K562 (cell line): ENCODE measurements at regions not wholly inside any gene's neighbourhood (a gene's known extent, or its start where the extent isn't known, plus 50 kb on each side); places are given as distances from the start of the nearest gene placed in this dataset.

Source experiments
- ATAC-seq: fragments of 200-7000 bp; cut with Tn5 transposase; 3 replicates; pipeline ENCODE4 v1.9.1; 2020; ENCODE audit warnings: moderate library complexity
- BruUV-seq: library from RNA; stranded (reverse); fragments of 400-500 nt; replicated peaks from 2 replicates; lab custom pipeline; 2021; lab: Mats Ljungman, UMichigan
- CTCF ChIA-PET: fragments of 300-600 bp; formaldehyde crosslinking; extraction: SDS; loops from one replicate; lab custom pipeline; 2021; ENCODE audit warnings: low intra/inter-chr PET ratio; lab: Yijun Ruan, JAX
- POLR2A ChIA-PET: fragments of 300-600, 350-650 bp; sonication (Branson Sonifier 250); formaldehyde crosslinking; extraction: SDS; loops from one replicate; lab custom pipeline; 2021; ENCODE audit warnings: antibody characterized with exemption, inconsistent platforms; lab: Yijun Ruan, JAX
- DNase-seq, 4 experiments: peaks; one replicate each; pipeline versions ENCODE4 v3.0.0 to v3.0.0-alpha.2; 2011 to 2018; ENCODE audit warnings: low spot score in 3 of 4, mixed read lengths in 3 of 4; ENCODE audit errors: extremely low read depth in 1 of 4
- FAIRE-seq: peaks from 2 replicates; lab custom pipeline; 2011; peaks lifted over from hg19 to GRCh38; lab: Jason Lieb, UNC
- H2AFZ ChIP-seq: 2 replicates; pipeline ENCODE4 v1.6.0; 2011; ENCODE audit warnings: low read depth, low read length, control low read depth, inconsistent platforms
- H3K27ac ChIP-seq: fragments of 200-600 bp; 3 replicates; pipeline ENCODE4 v1.8.0; 2011; ENCODE audit warnings: low read depth, mild to moderate bottlenecking, control low read depth, inconsistent platforms, low read length, moderate library complexity, mixed read lengths; ENCODE audit errors: extremely low read depth
- H3K27me3 ChIP-seq, 2 experiments: fragments of 300-600 bp in 1 of 2; 2 replicates in 1 of 2; 3 replicates in 1 of 2; pipeline versions ENCODE4 v1.6.0 to v1.8.0; 2011; ENCODE audit warnings: inconsistent platforms in 2 of 2, low read length in 2 of 2, mild to moderate bottlenecking in 1 of 2, mixed read lengths in 1 of 2, moderate library complexity in 1 of 2; ENCODE audit not compliant: control insufficient read depth in 2 of 2, insufficient read depth in 2 of 2
- H3K36me3 ChIP-seq: fragments of 300-600 bp; 3 replicates; pipeline ENCODE4 v1.8.0; 2011; ENCODE audit warnings: mild to moderate bottlenecking, low read length, inconsistent platforms; ENCODE audit not compliant: control insufficient read depth, insufficient read depth
- H3K4me1 ChIP-seq, 2 experiments: fragments of 200-600 bp in 1 of 2; replicated peaks in 1 of 2; 2 replicates in 1 of 2; 3 replicates in 1 of 2; pipeline versions ENCODE4 v1.5.1 to v1.8.0; 2011; ENCODE audit warnings: inconsistent platforms in 2 of 2, low read length in 2 of 2, mild to moderate bottlenecking in 1 of 2, mixed read lengths in 1 of 2, moderate library complexity in 1 of 2; ENCODE audit not compliant: control insufficient read depth in 2 of 2, insufficient read depth in 2 of 2
- H3K4me2 ChIP-seq: 2 replicates; pipeline ENCODE4 v1.6.1; 2011; ENCODE audit warnings: low read length, control low read depth, inconsistent platforms, mixed read lengths; ENCODE audit not compliant: insufficient read depth
- H3K4me3 ChIP-seq: fragments of 200-600 bp; sonication (generic), shearing (Covaris generic); 2 replicates; pipeline ENCODE4 v1.5.1; 2016; ENCODE audit warnings: control low read depth, inconsistent platforms
- H3K79me2 ChIP-seq: fragments of 200-600 bp; 3 replicates; pipeline ENCODE4 v1.8.0; 2011; ENCODE audit warnings: low read length, inconsistent platforms; ENCODE audit not compliant: control insufficient read depth, insufficient read depth
- H3K9ac ChIP-seq, 2 experiments: 2 replicates each; pipeline versions ENCODE4 v1.6.0 to v1.6.1; 2011; ENCODE audit warnings: low read depth in 2 of 2, low read length in 2 of 2, control low read depth in 1 of 2, inconsistent platforms in 1 of 2, mild to moderate bottlenecking in 1 of 2, mixed read lengths in 1 of 2; ENCODE audit not compliant: insufficient read depth in 1 of 2
- H3K9me1 ChIP-seq: one replicate; pipeline ENCODE4 v1.6.0; 2011; ENCODE audit warnings: inconsistent platforms, mild to moderate bottlenecking, low read length, moderate library complexity; ENCODE audit not compliant: control insufficient read depth, insufficient read depth
- H3K9me3 ChIP-seq: replicated peaks from 2 replicates; pipeline ENCODE4 v1.5.1; 2011; ENCODE audit warnings: low read depth, low read length, inconsistent platforms; ENCODE audit not compliant: control insufficient read depth, insufficient read depth
- H4K20me1 ChIP-seq: replicated peaks from 2 replicates; pipeline ENCODE4 v1.6.1; 2011; ENCODE audit warnings: low read length, inconsistent platforms, mixed read lengths; ENCODE audit not compliant: control insufficient read depth, insufficient read depth
- ARID3A ChIP-seq: IDR thresholded peaks from 2 replicates; pipeline ENCODE4 v1.6.1; 2012; ENCODE audit warnings: low read depth, low read length, improper control_type of control experiment, borderline replicate concordance
- CBFA2T3 ChIP-seq: fragments of 450-650 bp; IDR thresholded peaks from 2 replicates; pipeline ENCODE4 v1.6.1; 2017
- CEBPG ChIP-seq, 3 experiments: fragments of 200-800 bp in 1 of 3; sonication (Bioruptor generic) in 1 of 3; sonication (generic) in 1 of 3; formaldehyde crosslinking in 1 of 3; IDR thresholded peaks in 2 of 3; conservative IDR thresholded peaks in 1 of 3; 2 replicates each; pipeline versions ENCODE4 v1.6.1 to v1.8.0; 2016 to 2022; ENCODE audit warnings: missing compliant biosample characterization in 2 of 3, missing genetic modification characterization in 2 of 3, mild to moderate bottlenecking in 1 of 3, missing genetic modification reagents in 1 of 3
- CGGBP1 ChIP-seq: fragments of 250-450 bp; sonication (Bioruptor Pico); IDR thresholded peaks from 2 replicates; pipeline ENCODE4 v1.9.0; 2021; ENCODE audit warnings: mild to moderate bottlenecking
- E4F1 ChIP-seq: fragments of 250-450 bp; sonication (Bioruptor Pico); IDR thresholded peaks from 2 replicates; pipeline ENCODE4 v1.5.0; 2021; ENCODE audit warnings: mild to moderate bottlenecking, borderline replicate concordance
- HNRNPK ChIP-seq: fragments of 200-400 bp; formaldehyde crosslinking; IDR thresholded peaks from one replicate; pipeline ENCODE4 v1.6.1; 2018; ENCODE audit warnings: mild to moderate bottlenecking, low read depth, low read length; ENCODE audit not compliant: poor library complexity, severe bottlenecking
- L3MBTL2 ChIP-seq: fragments of 450-650 bp; IDR thresholded peaks from 2 replicates; pipeline ENCODE4 v1.6.1; 2016; ENCODE audit warnings: mild to moderate bottlenecking, moderate library complexity
- MIER1 ChIP-seq: fragments of 450-650 bp; IDR thresholded peaks from 2 replicates; pipeline ENCODE4 v1.6.1; 2016; ENCODE audit warnings: antibody characterized with exemption, mild to moderate bottlenecking, low read depth
- NKRF ChIP-seq: fragments of 450-650 bp; IDR thresholded peaks from 2 replicates; pipeline ENCODE4 v1.6.1; 2016; ENCODE audit warnings: borderline replicate concordance
- PHB2 ChIP-seq: fragments of 450-650 bp; IDR thresholded peaks from 2 replicates; pipeline ENCODE4 v1.6.1; 2017; ENCODE audit warnings: low read depth
- RUNX1 ChIP-seq: sonication (generic); IDR thresholded peaks from 2 replicates; pipeline ENCODE4 v1.6.1; 2016; ENCODE audit warnings: antibody characterized with exemption, low read depth
- SREBF1 ChIP-seq: fragments of 150-350 bp; IDR thresholded peaks from 2 replicates; pipeline ENCODE4 v1.6.1; 2014; ENCODE audit warnings: antibody characterized with exemption, low read depth, low read length, borderline replicate concordance
- TEAD1 ChIP-seq, 2 experiments: fragments of 450-650 bp in 1 of 2; sonication (generic) in 1 of 2; formaldehyde crosslinking; IDR thresholded peaks; 2 replicates each; pipeline versions ENCODE4 v1.4.0 to v1.8.0; 2020 to 2022; ENCODE audit warnings: mild to moderate bottlenecking in 2 of 2, missing genetic modification reagents in 1 of 2
- ZNF165 ChIP-seq: fragments of 250-450 bp; sonication (Bioruptor Pico); IDR thresholded peaks from 2 replicates; pipeline ENCODE4 v1.4.0; 2020; ENCODE audit warnings: borderline replicate concordance
- ZNF444 ChIP-seq: fragments of 250-450 bp; sonication (Bioruptor Pico); IDR thresholded peaks from 2 replicates; pipeline ENCODE4 v1.4.0; 2020; ENCODE audit warnings: mild to moderate bottlenecking, moderate library complexity
- ZNF445 ChIP-seq: fragments of 250-450 bp; sonication (Bioruptor Pico); IDR thresholded peaks from 2 replicates; pipeline ENCODE4 v1.4.0; 2020; ENCODE audit warnings: low read depth, mild to moderate bottlenecking, moderate library complexity
- ZNF507 ChIP-seq: conservative IDR thresholded peaks from 2 replicates; pipeline ENCODE4 v1.6.1; 2017; ENCODE audit warnings: missing genetic modification characterization, missing compliant biosample characterization
- WGBS: fragments of 100-300 bp; shearing (Covaris generic); methylation state at CpG from one replicate; pipeline ENCODE4 v1.1.6; 2016; ENCODE audit warnings: low coverage, mixed read lengths; ENCODE audit not compliant: insufficient coverage; ENCODE audit errors: missing lambda C conversion rate; 5-methylcytosine and 5-hydroxymethylcytosine counted together
- in situ Hi-C: fragments of 300-500 bp; cut with MboI; formaldehyde crosslinking; loops from 4 replicates; pipeline ENCODE4 v1.15.0; 2018; ENCODE audit warnings: inconsistent platforms, mixed read lengths
- intact Hi-C: fragments of 100-400 bp; cut with micrococcal nuclease; formaldehyde crosslinking; loops from 2 replicates; pipeline ENCODE4 v1.14.2; 2022

- H3K9ac ChIP-seq, result no peak overlapping the region
- no peaks in the 10 kb centered on the region for H3K4me1 ChIP-seq
- intact Hi-C loops, result no loop called here
- ChIA-PET CTCF (no interaction called here), POLR2A (no interaction called here)
- in situ Hi-C loops, result no loop called here
- H3K27ac ChIP-seq, result no peak overlapping the region
- no peaks in the 10 kb centered on the region for H3K79me2 ChIP-seq
- H3K36me3 ChIP-seq, result no peaks in the 10 kb centered on the region
- WGBS, result 10% methylated on average over 3 of the region's 3 CpGs
- H3K4me2 ChIP-seq, result no peak overlapping the region
- BruUV-seq, result no TSS peak
- H4K20me1 ChIP-seq, result no peaks in the 10 kb centered on the region
- no peaks in the 10 kb centered on the region for H3K9me3 ChIP-seq
- H3K27me3 ChIP-seq, result no peaks in the 10 kb centered on the region
- DNase-seq (no peak), FAIRE-seq (no peak), ATAC-seq (no peak)
- no peak overlapping the region for H2AFZ ChIP-seq
- H3K4me3 ChIP-seq, result no peak overlapping the region
- no peaks in the 10 kb centered on the region for H3K9me1 ChIP-seq
- TF ChIP-seq CGGBP1 (CRISPR knock-in tag) (no peak), NKRF (no peak), RUNX1 (no peak), ARID3A (no peak), E4F1 (CRISPR knock-in tag) (no peak), L3MBTL2 (no peak), ZNF165 (CRISPR knock-in tag) (no peak), TEAD1 (CRISPR knock-in tag; IDR thresholded peaks at IDR 0.05) (no peak), MIER1 (no peak), SREBF1 (no peak), CEBPG (CRISPR knock-in tag; IDR thresholded peaks at IDR 0.05) (no peak), CEBPG (tag; conservative IDR thresholded peaks at IDR 0.05 in 1 of 2, IDR thresholded peaks at IDR 0.05 in 1 of 2) (no peak), CBFA2T3 (no peak), ZNF444 (CRISPR knock-in tag) (no peak), HNRNPK (no peak), ZNF445 (CRISPR knock-in tag) (no peak), PHB2 (no peak), ZNF507 (tag) (no peak)
Measured at GRCh38 chr6:56833127-56833791, 121.6 kb upstream of the BEND6 start.
